HG03469 (cell line): ENCODE measurements at regions not wholly inside any gene's neighbourhood (a gene's known extent, or its start where the extent isn't known, plus 50 kb on each side); places are given as distances from the start of the nearest gene placed in this dataset.
"Not testable (repeated sequence)": the region's sequence is repeated elsewhere in the genome, so short reads cannot be mapped to it uniquely, and the experiment has no call there.

Experiments used
- ATAC-seq: cut with Tn5 transposase; IDR thresholded peaks from one replicate; pipeline ENCODE4 v1.9.1; 2021; ENCODE audit warnings: mild to moderate bottlenecking, moderate library complexity, moderate number of reproducible peaks; ENCODE audit not compliant: unreplicated experiment

DNA sequence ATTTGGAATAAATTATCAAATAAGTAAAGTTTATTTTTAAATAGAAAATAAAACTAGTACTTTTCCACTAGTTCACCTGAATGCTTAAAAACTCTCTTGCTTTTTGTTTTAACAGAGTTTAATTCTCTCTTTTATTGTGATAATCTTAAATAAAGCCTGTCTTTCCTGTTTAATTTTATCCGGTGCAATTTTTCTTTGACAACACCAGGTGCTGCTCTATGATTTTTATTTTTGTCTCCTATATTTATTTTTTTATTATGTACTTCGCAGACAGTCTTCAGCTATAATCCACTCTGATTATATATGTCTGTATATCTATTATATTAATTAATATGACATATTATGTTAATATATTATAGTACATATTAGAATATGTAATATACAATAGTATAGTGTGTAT is 1293.0 kb upstream of the EPHA6 start:
- ATAC-seq = no peak

DNA sequence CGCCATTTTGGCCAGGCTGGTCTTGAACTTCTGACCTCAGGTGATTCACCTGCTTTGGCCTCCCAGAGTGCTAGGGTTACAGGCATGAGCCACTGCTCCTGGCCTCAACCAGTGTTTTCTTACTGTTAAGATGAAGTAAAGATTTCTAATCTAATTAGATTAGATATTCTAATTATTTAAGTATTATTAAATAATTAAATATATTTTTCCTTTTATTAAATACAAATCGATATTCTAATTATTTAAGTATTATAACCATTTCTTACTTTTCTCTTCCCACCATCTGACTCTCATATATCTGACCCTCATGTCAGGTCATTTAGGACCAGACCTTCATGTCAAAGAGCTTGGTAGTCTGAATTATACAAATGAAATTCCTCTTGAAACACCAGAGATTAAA is 1291.9 kb upstream of the EPHA6 start:
- ATAC-seq = no peak

DNA sequence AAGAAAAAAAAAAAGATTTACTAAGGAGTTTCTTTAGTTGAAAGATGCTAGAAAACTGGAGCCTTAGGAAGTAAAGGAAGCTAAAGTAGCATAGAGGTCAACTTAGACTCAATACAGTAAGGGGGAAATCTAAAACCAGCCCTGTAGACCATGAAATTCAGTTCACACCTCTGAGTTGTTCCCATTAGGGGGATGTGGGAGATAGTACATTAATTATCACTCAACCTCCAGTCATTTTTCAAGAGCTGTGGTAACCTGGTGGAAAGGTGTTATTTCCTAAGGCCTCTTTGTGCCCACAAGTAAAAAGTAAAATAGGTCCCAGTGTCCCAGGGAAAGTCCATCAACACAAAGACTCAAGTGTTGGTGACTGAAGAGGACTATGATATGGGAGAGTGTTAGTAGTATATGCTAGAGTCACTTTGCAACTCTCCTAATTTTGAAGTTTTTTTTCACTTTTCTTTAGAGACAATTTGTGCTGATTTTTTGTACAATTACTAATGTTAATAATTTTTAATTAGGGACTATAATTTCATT is 1274.4 kb upstream of the EPHA6 start:
- ATAC-seq = no peak

DNA sequence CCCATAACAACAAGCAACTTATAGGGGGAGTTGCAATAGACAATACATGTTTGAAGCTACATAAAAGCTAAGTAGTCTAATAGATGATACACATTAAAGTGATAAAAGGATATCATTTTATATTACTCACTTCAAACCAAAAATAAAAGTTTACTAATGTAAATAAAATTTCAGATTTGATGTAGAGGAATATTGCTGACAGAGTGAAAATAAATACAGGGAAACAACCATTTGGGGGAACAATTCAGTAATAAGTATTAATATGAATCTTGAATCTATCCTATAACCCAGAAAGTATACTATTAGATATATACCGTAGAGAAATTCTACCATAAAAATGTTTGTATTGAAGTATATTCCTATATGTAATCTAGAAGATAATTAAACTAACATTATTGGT is 1248.9 kb upstream of the EPHA6 start:
- ATAC-seq = no peak

DNA sequence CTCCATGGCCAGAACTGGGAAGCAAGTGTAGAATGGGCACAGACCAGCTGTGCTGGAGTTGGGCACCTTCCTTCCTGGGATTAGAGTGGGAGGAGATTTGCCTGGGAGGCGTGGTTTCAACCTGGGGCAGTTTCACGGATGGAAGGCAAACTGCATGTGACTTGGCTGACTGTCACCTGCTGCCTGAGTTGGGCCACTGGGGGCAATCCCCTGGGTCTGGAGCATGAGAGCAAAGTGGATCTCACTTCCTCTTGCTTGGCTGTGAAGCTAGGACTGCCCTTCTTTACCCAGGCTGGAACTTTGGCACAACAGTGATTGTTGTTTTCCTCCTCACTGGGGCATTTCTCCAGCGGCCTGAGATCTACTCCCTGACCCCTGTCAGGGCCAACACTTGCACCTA is 1247.0 kb upstream of the EPHA6 start:
- ATAC-seq = no peak

DNA sequence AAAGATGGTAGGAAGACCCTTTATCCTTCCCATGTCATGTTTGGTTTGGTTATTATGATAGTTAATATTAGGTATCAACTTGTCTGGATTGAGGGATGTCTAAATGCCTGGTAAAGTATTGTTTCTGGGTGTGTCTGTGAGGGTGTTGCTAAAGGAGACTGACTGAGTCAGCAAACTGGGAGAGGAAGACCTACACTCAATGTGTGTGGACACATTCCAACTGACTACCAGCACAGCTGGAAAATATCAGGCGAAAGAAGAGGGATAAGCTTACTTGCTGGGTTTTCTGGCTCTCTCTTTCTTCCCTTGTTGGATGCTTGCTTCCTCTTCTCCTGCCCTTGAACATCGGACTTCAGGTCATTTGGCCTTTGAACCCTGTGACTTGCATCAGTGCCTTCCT is 1227.6 kb upstream of the EPHA6 start:
- no peak for ATAC-seq

DNA sequence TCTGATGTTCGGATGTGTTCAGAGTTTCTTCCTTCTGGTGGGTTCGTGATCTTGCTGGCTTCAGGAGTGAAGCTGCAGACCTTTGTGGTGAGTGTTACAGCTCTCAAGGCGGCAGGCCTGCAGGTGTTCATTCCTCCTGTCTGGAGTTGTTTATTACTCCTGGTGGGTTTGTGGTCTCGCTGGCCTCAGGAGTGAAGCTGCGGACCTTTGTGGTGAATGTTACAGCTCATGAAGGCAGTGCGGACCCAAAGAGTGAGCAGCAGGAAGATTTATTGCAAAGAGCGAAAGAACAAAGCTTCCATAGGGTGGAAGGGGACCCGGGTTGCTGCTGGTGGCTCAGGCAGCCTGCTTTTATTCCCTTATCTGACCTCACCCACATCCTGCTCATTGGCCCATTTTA is 1226.8 kb upstream of the EPHA6 start:
- ATAC-seq = not testable (repeated sequence)

DNA sequence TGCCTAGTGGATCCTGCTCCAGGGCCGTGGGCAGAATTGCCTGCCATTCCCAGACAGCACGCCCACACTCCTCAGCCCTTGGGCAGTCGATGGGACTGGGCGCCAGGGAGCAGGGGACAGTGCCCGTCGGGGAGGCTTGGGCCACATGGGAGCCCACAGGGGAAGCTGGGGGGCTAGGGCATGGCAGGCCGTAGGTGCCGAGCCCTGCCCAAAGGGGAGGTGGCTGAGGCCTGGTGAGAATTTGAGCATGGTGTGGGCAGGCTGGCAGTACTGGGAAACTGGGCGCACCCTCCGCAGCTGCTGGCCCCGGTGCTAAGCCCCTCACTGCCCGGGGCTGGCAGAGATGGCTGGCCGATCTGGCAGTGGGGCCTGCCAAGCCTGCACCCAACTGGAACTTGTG is 1225.9 kb upstream of the EPHA6 start:
- no peak for ATAC-seq

DNA sequence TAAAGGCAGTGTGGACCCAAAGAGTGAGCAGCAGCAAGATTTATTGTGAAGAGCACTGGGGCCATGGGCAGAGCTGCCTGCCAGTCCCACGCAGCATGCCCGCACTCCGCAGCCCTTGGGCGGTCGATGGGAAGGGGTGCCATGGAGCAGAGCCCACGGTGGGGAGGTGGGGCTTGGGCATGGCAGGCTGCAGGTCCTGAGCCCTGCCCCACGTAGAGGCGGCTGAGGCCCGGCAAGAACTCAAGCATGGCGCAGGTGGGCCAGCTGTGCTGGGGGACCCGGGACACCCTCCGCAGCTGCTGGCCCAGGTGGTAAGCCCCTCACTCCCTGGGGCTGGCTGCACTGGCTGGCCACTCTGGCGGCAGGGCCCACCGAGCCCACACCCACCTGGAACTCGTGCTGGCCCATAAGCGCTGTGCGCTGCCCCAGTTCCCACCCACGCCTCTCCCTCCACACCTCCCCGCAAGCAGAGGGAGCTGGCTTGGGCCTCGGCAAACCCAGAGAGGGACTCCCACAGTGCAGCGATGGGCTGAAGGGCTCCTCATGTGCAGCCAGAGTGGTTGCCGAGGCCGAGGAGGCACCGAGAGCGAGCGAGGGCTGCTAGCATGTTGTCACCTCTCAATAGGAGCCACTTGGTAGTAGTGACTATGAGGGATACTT is 1218.8 kb upstream of the EPHA6 start:
- no peak for ATAC-seq

DNA sequence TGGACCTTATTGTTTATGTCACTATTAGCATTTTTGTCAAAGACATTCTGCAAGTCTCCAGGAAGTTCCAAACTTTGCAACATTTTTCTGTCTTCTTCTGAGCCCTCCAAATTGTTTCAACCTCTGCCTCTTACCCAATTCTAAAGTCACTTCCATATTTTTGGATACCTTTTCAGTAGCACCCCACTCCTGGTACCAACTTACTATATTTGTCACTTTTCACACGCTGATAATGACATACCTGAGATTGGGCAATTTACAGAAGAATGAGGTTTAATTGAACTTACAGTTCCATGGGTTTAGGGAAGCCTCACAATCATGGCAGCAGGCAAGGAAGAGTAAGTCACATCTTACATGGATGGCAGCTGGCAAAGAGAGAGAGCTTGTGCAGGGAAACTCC is 1206.5 kb upstream of the EPHA6 start:
- no peak for ATAC-seq

DNA sequence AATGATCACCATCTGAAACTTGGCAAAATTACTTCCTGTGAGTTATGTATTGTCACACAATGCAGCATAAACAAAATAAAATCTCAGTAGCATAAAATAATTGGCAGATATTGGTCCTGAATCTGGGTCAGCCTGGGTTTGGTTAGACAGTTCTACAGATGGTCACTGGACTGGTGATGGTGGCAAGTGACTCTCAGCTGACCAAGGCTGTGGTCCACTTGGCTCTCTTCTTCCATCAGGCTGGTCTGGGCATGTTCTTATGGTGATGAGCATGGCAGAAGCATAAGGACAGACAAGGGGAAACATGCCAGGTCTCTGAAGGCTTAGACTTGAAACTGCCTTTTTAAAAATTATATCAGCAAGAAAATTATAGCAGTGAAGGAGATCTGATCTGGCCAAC is 1205.0 kb upstream of the EPHA6 start:
- ATAC-seq = no peak

DNA sequence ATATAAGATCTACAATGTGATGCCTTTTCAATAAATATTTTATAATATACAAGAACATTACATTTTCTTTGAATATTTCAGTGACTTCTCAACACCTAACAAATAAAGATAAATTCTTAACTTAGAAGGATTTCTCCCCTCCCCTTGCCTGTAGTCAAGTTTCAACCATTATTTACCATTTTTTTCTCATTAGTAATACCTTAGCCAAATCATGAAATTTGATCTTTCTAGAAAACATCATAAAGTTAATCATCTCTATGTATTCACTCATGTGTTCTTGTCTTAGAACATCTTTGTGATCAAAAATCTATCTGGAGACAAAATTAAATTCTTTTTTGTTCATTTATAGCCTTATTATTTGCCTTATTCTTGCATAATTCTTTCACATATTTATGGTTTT is 1201.8 kb upstream of the EPHA6 start:
- ATAC-seq = no peak

DNA sequence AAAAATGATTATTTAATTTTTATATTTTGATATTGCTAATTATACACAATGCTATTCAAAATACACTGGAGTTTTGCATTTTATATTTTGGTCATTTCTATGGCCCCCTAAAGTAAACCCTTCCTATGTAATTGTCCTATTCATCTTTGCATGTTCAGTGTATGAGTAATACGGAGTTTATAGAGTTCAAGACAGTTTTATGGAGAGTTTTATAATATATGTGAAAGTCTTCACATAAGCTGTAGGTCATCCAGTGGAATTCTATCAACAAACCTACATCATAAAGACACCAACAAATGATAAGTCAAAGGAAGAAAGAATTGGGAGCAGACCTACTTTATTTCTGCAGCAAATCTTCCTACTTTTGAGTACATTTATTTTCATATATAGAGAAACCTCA is 1200.4 kb upstream of the EPHA6 start:
- no peak for ATAC-seq

DNA sequence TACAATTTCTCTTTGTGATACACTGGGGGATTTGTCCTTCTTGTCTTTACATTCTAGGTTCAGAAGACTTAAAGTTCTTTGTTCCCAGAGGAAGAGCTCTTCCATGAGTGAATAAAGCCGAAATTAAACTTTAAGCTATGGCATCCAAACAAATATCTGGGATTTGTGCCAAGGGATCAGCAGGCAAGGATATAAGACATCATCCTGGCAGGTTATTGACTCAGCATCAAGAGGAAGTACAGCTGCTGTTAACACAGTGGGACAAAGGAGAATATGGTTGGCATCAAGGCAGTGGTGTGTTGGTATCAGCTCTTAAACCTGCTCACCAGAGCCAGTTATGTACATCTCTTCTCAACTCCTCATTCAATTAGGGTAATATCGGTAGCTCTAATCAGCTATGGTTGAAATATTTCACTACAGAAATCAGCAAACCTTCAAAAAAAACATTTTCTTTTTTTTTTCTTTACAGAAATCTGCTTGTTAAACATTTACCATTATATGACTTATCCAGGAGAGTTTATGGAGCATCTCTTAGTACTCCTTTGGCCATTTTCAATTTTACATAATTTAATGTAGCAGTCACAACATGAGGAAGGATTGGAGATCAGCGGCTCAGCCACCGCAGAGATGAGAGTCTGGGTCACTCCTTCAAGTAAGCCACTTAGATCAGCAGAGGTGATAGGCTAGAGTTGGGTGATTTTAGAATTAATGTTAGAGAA is 1198.6 kb upstream of the EPHA6 start:
- ATAC-seq = no peak

DNA sequence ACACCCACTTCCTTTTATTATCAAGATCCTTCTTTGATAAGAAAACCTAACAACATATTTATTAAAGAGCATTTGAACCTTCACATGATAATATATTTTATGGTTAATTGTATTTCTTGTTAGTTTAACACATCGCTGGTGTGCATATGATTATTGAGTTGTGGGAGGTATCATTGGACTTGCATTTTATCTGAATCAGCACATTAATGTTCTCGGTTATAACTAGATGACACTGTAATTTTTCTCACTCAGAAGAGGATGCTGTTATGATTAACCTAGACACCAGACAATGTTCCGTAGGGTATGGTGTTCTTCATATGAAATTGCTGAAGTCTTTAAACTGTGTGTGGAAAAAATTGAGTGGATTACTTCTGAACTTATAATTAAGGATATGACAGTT is 1188.3 kb upstream of the EPHA6 start:
- ATAC-seq = no peak

DNA sequence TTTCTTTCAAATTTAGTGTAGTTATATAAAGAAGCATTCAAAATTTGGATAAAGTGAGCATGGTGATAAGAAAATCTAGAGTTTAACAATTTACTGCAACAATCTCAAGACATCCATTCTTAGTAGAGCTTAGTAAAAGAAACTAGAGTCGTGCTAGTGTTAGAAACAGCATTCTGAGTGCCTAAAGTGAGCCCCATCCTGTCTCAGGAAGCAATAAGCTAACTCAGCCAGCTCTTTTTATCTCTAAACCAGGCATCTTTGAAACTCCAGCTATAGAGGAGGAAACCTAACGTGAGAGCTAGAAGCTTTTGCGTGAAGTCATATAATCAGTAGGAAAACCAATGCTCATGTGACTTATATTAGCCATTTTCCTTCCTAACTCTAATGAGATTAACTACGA is 1187.1 kb upstream of the EPHA6 start:
- ATAC-seq = no peak

DNA sequence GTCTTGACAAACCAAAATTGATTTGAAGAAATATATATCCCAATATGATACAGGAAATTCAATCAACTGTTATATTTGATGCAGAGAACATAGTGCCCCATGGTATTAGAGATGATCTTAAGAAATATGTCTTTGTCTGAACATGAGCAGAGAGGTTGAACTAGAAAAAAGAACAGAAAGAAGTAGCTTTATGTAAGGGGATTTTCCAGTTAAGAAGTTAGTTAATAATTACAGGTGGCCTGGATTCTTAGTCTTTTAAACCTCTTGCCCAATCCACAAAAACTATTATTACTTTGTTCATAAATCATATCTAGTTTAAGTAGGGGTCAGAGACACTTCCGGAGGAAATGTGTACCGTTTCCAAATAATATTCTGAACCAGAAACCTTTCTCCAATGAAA is 1186.7 kb upstream of the EPHA6 start:
- no peak for ATAC-seq

DNA sequence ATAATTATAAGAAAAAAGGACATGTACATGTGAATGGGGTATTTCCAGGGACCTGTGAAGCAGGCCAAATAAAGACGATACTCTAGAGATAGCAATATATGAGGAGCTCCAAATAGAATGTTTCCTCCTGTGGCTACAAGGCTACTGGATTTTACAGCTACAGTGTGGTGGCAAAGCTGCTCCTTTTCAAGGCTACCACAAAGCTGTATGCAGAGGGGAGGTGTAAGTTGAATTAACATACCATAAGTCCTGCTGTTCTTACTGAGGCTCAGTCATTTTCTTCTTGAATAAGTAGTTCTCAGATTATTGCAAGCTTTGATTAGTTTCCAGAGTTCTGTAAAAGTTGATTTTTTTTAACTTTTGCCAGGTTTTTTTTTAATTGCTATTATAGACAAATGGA is 1184.6 kb upstream of the EPHA6 start:
- no peak for ATAC-seq

DNA sequence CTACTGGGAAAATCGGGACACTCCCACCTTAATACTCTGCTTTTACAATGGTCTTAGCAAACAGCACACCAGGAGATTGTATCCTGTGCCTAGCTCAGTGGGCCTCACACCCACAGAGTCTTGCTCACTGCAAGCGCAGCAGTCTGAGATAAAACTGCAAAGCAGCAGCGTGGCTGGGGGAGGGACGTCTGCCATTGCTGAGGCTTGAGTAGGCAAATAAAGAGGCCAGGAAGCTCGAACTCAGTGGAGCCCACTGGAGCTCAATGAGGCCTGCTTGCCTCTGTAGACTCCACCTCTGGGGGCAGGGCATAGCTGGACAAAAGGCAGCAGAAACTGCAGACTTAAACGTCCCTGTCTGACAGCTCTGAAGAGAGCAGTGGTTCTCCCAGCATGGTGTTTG is 1169.1 kb upstream of the EPHA6 start:
- no peak for ATAC-seq

DNA sequence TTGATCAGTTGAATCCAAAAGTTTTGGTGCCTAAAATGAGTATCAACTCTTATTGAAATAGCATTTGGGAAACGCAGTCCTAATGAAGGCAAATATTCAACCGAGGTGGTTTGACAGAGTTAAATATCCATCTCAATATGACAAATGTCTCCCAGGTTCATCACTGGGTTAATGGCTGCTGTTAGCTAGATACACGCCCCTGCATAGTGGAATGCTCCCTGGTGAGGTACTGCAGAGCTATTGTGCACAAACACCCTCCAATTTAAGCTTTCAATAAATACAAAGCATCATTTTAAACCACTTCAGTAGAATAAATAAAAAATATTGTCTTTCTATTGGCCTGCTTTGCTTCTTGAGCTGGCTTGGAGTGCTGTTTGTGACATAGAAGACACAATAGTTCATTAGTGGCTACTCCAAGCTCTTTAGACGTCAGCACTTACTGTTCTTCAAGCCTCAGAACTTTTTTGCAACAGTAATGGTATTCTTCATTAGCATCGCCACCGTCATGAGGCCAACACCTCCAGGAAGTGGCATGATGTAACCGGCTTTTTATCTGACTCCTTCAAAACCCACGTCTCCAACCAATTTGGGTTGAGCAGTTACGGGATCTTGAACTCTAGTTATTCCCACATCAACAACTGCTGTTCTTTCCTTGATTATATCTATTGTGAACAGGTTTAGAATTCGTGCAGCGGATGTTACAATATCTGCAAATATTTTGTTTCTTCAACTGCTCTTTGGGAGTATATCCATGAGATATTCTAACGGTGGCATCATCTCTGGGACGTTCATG is 1159.6 kb upstream of the EPHA6 start:
- no peak for ATAC-seq

DNA sequence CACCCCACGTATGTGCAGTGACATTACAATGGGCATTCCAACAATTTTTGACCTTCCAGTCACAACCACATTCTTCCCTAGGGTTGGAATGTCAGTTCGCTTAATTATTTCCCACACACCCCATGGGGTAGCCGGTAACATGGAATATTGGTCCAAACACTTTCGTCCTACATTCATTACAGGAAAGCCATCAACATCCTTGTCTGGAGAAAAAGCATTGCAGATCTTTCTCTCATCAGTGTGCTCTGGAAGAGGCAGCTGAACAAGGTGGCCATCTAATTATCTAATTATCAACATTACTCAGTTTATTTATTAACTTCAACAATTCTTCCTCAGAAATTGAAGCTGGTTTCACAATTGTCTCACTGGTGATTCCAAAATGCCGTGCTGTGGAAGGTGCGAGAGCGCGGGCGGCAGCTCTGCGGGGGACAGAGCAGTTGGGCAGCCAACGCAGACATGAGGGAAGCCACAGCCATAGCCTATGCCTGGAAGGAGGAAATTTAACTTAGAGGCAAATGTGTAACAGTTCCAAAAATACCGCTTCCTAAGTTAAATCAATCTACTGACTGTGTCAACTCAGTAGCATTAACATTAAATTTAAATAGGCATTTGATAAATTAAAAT is 1158.9 kb upstream of the EPHA6 start:
- no peak for ATAC-seq
